Activated CD8-positive, alpha-beta memory T cell treated with anti-CD3 and anti-CD28 coated beads, Interleukin-2, amount 50 U/mL, for 24 hours (primary cell): ENCODE measurements at regions not wholly inside any gene's neighbourhood (a gene's known extent, or its start where the extent isn't known, plus 50 kb on each side); places are given as distances from the start of the nearest gene placed in this dataset.
"Not testable (repeated sequence)": the region's sequence is repeated elsewhere in the genome, so short reads cannot be mapped to it uniquely, and the experiment has no call there.

Experiments
- DNase-seq: peaks from one replicate; pipeline ENCODE4 v3.0.0-alpha.2; 2020; ENCODE audit errors: extremely low read depth

DNA sequence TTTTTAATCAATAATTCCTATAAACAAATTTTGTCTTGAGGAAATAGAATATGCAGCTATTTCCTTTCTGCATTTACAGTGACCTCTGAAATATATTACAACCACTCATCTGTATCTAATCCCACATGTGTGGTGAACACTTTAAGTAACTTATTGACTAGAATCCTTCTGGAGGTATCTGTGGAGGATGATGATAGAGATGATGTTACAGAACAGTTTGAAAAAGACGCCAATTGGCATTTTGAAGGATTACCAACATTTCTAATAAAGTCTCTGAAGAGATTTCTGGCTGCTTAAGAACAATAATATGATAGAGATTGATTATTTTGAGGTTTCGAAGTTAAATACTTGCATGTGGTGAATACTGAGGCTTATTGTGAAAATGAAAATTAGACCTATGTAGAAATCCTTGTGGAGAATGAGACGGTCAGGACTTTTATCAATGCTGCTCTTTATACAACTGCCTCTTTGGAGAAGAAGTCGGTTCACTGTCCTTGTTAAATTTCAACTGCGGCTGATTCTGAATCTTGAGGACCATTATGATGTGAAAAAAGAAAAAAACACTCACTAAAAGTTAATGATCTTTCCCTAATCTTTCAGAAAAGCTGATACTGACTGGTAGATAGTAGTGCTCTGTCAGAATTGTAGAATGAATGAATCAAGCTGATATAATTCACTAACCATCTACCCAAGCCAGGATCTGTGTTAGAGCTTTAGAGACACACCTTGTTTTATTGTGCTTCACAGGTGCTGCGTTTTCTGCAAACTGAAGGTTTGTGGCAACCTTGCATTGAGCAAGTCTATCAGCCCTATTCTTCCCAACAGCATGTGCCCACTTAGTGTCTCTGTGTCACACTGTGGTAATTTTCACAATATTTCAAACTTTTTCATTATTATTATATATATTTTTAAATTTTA is 204.7 kb downstream of the SPRY1 start:
- no peak for DNase-seq

DNA sequence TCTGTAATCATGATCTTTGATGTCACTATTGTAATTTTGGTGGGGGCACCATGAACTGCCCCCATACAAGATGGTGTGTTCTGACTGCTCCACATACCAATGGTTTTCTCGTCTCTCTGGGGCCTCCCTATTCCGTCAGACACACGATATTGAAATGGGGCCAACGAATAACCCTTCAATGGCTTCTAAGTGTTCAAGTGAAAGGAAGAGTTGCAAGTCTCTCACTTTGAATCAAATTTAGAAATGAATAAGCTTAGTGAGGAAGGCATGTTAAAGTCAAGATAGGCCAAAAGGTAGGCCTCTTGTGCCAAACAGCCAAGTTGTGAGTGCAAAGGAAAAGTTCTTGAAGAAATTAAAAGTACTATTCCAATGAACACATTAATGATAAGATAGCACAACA is 205.4 kb downstream of the SPRY1 start:
- DNase-seq = no peak

DNA sequence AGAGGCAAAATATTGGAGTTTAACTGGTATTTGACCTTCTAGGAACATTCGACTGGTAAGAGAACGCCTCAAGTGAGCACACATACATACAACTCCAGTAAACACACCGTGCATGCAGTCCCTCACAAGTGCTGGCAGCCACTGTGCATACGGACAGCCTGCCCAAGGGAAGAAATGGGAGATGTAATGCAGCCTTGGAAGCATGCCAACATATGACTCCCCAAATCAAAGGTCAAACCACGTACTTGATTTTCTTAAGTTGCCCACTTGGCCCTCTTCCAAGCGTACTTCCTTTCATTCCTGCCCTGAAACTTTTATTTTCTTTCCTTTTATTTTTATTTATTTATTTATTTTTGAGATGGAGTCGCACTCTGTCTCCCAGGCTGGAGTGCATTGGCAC is 206.6 kb downstream of the SPRY1 start:
- no peak for DNase-seq

DNA sequence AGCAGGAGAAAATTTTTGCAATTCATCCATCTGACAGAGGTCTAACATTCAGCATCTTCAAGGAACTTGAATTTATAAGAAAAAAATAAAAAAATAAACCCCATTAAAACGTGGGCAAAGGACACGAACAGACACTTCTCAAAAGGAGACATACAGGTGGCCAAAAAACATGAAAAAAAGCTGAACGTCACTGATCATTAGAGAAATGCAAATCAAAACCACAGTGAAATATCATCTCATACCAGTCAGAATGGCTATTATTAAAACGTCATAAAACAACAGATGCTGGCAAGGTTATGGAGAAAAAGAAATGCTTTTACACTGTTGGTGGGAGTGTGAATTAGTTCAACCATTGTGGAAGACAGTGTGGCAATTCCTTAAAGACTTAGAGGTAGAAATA is 209.2 kb downstream of the SPRY1 start:
- not testable (repeated sequence) for DNase-seq

DNA sequence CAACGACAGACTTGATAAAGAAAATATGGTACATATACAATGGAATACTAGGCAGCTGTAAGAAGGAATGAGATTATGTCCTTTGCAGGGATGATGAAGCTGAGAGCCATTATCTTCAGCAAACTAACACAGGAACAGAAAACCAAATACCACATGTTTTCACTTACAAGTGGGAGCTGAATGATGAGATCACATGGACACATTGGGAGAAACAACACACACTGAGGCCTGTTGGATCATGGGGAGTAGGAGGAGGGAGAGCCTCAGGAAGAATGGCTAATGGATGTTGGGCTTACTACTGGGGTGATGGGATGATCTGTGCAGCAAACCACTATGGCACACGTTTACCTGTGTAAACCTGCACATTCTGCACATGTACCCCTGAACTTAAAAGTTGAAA is 209.7 kb downstream of the SPRY1 start:
- no peak for DNase-seq

DNA sequence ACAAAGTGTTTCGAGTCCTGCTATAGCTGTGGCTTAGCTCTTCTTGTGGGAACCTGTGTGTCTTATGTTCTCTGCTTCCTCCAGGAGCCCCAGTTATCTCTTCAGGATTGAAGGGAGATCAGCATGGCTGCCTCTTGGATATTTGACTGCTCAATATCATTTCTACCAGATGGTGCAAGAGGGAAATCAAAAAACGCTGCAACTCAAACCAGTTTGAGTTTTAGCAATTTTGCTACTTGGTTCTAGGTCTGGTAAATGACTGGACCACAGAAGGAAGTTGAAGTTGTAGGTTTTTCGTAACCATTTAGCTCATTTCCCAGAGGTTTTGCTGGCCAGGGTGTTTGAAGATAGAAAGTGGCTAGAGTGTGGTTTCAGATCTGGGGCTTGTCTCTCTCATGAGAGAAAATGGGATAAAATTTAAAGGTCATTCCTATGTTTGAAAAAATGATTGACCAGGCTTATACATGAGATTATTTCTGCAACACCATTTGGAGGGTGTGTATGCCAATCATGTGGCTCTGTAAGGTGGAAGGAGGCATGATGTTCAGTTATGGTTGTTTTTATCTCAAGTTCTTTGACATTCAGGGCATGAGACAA is 210.4 kb downstream of the SPRY1 start:
- DNase-seq = no peak

DNA sequence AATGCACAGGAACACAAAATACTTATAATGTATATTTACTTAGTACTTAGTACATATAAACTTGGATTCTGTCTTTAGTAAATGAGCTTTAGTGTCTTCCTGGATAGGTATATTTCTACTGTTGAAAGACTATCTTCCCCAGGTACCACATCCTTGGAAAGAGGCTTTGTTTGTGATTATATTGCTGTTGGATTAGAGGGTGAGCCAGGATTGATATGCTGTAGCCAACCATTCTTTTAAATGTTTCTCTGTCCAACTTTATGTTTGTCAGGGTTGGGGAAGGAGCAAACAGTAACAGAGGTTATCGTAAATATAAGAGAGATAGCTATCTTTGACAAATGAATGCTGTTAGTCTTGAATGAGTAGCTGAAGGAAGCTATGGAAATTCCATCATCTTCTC is 213.2 kb downstream of the SPRY1 start:
- no peak for DNase-seq

DNA sequence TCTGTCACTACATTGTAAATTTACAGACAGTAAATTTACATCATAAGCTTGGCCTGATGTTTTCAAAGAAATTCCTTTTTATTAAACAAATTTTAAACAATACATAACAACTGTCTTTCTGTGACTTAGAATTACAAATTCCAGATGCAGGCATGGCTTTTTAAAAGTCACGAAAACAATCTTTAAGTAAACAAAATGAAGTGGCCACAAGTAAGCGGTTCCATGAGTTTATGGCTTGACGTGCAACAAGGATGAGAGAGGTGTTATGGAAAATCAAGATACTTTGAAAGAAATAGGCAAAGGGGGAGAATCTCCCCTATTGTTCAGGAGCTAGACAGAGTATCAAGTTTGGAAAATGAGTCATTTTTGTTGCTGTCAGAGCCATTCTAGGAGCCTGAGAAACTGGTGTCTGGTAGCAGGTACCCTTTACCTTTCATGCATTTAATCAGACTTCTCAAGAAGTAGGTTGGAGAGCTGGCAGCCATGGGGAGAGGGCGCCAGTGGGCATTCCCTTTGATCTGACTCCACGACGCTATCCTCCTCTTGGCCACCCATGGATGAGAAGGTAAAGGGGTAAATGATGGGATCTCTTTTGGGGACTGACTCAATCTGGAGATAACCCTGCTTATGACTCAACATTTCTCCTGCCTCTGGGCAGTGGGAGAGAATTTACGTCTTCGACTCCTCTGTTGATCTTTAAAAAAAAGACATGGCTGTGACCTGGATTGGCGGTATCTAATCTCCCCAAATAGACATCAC is 217.2 kb downstream of the SPRY1 start:
- no peak for DNase-seq

DNA sequence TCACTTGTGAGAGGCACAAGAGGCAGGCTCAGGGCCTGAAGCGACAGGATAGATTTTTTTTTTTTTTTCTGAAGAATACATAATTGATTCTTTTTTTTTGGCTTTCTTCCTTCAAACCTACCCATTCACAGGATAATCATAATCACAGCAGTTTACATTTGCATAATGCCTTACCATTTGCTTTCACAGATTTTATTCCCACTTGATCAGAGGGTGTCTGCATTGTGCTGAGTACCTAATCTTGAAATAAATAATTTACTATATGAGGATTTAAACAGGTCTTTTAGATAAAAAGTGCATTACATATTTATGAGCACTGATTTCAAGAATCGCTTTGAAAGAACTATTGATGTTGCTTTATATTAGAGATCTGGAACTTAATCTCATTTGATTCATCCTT is 219.3 kb downstream of the SPRY1 start:
- DNase-seq = no peak

DNA sequence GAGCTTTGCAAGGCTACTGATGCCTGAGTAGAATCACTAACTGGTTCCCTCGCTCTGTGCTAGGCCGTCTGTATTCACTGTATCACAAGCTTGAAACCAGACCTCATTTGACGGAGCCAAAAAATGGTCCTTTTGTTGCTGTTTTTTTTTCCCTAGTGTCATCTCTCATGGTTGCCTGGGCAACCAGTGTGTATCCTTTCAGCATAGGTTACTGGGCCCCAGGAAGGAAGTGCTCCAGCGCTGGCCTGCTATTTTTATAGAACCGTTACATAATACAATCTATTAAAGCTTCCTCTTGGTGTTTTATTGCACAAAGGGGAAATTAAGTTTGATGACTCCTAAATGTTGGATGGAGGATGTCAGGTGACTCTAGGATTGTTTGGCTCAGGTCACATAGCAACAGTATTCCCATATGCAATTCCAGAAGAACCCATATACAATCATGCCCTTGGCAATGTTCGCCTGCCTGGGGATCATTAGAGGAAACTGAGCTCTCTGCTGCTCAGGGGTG is 220.4 kb downstream of the SPRY1 start:
- no peak for DNase-seq

DNA sequence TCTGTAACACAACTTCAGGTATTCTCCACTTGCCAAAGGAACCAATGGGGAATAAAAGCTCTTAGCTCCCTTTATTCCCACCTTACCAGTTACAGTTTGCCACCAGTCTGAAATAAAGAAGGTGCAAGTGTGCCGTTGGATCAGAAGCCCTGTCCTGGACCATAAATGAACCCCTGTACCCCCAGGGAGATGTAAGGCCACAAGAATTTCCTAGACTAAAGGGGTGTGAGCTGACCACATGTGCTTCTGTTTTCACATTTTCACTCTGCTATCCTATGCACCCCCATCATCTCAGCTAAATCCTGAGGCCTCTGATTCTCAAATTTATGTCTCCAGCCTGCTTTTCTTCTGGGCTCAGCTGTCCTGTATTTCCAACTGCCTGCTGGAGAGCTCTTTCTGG is 221.2 kb downstream of the SPRY1 start:
- no peak for DNase-seq

DNA sequence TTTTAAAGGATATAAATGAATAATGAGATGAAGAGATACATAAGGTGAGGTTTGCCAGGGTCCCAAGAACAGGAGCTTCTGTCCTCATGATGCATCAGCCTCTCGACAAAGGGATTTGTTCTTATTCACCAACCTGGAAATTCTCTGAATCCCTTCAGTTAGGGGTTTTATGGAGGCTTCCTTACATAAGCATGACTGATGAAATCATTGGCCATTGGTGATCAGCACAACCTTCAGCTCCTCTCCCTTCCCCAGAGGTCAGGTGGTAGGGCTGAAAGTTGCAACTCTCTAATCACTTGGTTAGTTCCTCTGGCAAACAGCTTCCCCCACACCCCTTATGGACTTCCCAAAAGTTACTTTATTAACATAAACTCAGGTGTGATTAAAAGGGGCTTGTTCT is 222.0 kb downstream of the SPRY1 start:
- no peak for DNase-seq

DNA sequence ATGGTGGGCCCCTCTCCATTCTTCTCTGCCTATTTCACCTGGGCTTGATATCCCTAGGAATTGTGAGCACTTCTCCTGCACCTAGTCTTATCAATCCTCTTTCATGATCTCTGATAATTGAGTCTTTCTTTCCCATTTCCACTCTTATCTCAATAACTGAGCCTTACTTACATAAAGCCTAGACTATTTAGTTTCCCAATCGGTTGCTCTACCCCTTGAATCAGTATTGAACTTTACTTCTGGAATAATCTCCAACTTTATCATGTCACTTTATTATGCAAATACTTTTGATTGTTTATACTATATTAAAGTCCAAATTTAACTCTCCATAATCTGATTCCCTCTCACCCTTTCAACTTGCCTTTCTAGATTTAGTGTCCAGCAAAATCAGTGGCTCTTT is 222.7 kb downstream of the SPRY1 start:
- no peak for DNase-seq

DNA sequence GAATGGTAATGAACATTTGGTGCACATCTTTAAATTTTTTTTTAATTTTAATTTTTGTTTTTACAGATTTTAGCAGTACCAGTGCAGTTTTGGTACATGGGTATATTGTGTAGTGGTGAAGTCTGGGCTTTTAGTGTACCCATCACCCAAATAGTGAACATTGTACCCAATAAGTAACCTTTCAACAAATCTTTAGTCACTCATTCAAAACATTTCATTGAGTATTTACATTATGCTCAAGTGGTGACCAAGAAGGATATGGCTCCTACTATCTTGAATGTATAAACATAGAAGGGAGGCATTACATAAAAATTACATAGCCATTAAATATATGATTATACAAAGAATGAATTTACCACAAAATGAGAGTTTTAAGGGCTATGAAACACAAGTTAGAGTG is 223.3 kb downstream of the SPRY1 start:
- DNase-seq = no peak

DNA sequence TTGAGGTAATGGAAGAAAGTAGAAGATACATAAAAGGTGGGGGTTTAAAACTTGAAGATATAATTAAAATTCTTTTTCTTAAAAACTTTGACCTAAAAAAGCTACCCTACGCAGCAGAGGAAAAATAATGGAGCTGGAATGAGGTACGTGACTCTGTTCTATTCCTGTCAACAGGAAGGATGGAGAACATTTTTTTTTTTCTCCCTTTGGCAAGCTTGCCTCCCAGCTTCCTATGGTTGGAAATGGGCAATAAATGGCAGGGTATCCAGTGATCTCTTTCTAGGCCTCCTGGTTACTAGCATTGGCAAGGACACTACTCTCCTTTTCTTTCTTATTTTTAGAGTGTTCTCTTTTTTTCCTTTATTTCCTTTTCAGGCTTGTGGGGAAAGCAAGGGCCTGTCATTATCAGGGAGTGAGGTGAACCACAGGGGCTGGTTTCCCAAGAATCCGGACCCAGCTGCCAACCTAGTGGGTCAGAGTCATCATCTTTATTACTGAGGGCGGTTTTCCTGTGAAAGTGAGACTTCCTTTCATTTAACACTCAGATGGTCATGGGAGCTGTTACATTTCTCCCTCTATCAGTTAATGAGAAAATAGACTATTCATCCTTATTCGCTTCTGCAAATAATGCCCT is 224.6 kb downstream of the SPRY1 start:
- no peak for DNase-seq

DNA sequence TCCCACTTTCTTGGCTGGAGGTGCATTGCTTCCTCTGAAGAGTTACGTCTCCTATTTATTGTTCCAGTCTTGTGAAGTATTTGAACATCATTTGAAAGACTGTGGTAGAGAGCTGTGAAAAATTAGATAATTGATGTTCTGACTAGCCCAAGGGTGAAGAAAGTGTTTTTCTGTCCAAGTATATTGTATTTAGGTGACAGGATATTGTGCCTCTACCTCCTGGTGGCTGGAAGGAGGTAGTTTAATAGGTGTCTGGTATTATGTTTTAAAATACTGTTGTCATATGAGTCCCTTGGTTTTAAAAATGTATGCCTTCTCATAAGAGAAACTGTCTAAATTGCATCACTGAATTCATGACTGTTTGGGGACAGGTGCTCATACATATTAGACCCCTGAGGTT is 226.0 kb downstream of the SPRY1 start:
- no peak for DNase-seq

DNA sequence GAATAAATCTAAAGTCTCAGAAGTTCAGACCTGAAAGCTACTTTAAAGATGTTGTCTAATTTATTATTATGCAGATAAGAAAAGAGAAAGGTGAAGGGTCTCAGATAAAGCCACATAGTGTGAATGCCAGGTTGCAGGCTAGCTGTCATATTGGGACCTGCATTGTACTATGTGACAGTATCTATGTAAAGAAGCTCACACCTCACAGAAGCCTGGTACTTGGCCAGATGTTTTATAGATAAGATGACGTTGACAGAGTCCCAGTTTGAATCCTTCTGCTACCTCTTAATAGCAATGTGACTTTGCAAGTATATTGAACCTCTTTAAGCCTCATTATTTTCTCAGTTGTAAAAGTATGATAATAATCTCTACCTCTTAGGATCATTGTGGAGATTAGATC is 227.0 kb downstream of the SPRY1 start:
- DNase-seq = no peak

DNA sequence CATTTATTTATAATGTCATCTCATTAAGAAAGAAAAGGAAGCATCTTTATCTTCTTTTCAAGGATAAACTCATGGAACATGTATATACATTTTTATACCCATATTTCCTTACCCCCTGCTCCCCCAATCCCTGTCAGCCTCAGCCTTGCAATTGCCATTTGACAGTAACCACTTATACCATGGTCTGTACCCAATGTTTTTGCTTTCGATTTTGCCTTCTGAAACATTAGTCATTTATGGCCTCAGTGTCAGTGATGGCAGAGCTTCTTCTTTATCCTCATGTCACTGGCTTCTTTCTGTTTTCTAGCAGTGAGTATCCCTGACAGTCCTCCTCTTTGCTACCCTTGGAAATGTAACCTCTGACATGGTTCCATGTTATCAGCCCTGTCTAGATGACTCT is 228.4 kb downstream of the SPRY1 start:
- DNase-seq = no peak

DNA sequence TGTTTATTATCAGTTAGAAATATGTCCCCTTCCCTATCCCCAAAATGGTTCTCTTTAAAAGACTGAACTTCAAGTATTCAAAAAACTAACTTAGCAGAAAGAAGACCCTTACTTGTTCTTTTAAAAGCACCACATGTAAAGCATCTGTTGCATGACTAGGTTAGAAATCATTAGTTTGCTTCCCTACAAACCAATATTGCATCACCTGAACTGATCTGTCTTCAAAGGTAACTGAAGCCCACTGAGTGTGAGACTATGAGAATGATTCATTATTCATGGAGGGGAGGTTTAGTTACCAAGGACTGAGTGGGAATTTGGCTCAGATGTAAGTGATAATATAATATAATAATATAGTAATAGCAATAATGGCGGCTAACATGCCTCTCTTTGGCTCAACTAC is 231.7 kb downstream of the SPRY1 start:
- DNase-seq = no peak

DNA sequence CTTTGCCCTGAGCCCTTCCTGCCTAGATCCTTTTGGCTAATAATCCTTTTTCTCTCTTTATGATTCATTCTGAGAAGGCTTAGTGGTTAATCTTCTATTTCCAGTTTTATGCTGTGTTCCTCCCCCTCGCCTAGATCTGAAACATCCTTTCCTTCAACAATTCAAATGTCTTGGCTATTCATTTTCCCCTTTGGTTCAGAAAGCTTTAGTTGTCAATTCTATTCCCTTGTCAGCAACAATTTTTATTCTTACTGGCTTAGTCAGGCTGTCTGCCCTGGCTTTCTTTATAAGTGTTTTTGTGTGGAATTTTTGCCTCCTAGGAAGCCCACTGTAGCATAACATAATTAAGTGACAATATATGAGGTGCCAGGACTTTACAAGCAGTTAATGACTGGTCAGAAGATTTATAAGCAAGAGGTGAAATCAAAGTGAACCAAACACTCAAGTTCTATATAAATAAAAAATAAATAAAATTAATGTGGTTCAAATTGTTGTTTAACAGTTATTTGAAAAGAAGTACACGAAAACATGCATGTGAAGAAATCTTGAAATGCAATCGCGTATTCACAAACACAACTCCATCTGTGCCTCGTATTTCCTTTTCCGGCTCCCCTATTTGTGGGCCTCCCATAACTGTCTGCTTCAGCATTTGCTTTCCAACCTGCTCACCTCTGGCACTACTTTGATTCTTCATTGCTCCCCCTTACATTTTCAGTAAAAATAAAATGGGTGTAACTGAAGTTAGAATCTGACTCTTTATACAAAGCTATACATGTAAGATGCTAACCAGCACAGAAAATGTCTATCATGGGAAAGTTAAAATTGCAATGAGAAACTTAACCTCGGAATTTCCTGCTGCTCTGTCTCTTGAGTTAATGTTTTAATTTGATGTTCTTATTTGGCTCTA is 235.4 kb downstream of the SPRY1 start:
- DNase-seq = no peak

DNA sequence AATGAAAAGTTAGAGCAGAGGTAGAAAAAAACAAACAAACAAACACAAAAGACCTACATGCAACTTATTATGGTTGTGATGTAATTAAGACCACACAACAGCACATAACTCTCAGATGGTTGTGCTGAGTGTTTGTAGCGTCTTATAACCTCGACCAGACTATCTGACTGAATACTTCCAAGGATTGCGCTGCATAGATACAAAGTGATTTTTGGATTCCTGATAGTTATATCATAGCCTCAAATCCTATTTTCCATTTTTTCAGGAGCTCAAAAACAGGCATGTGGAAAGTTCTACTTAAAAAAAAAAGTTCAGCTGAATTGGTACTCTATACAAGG is 236.1 kb downstream of the SPRY1 start:
- DNase-seq = no peak
